Skin of body (tissue), 1 donor: ENCODE measurements at regions not wholly inside any gene's neighbourhood (a gene's known extent, or its start where the extent isn't known, plus 50 kb on each side); places are given as distances from the start of the nearest gene placed in this dataset.
A peak's percentile ranks its signal among the peaks of the same experiment; 100 is the strongest.

Source experiments
- DNase-seq: peaks from one replicate; lab custom pipeline; 2025; lab: John Stamatoyannopoulos, UW

GRCh38 chr7:25877802-25878789 is 273.9 kb upstream of the NFE2L3 start:
- DNase-seq: peak; percentile 24

GRCh38 chr7:25879799-25880198 is 272.2 kb upstream of the NFE2L3 start:
- no peak for DNase-seq

- no peak for DNase-seq
Observed at GRCh38 chr7:25881317-25882037, 270.5 kb upstream of the NFE2L3 start.

GRCh38 chr7:25882151-25882773 is 269.7 kb upstream of the NFE2L3 start:
- DNase-seq: no peak

GRCh38 chr7:25884265-25884828 is 267.7 kb upstream of the NFE2L3 start:
- DNase-seq: no peak

GRCh38 chr7:25885057-25885576 is 266.9 kb upstream of the NFE2L3 start:
- no peak for DNase-seq

- no peak for DNase-seq
Observed at GRCh38 chr7:25886387-25887240, 265.4 kb upstream of the NFE2L3 start.

GRCh38 chr7:25887266-25887665 is 264.7 kb upstream of the NFE2L3 start:
- no peak for DNase-seq

- no peak for DNase-seq
Observed at GRCh38 chr7:25887795-25888559, 264.0 kb upstream of the NFE2L3 start.

- no peak for DNase-seq
Observed at GRCh38 chr7:25889765-25890164, 262.2 kb upstream of the NFE2L3 start.

- no peak for DNase-seq
Observed at GRCh38 chr7:25891591-25891990, 260.4 kb upstream of the NFE2L3 start.

- DNase-seq: no peak
Observed at GRCh38 chr7:25893436-25893835, 258.6 kb upstream of the NFE2L3 start.

- DNase-seq: no peak
Observed at GRCh38 chr7:25894002-25894901, 257.7 kb upstream of the NFE2L3 start.

GRCh38 chr7:25894902-25895791 is 256.9 kb upstream of the NFE2L3 start:
- DNase-seq: peak; percentile 29

- DNase-seq: no peak
Observed at GRCh38 chr7:25895792-25896171, 256.2 kb upstream of the NFE2L3 start.

- DNase-seq: no peak
Observed at GRCh38 chr7:25897261-25897782, 254.7 kb upstream of the NFE2L3 start.

- DNase-seq: no peak
Observed at GRCh38 chr7:25900245-25900644, 251.8 kb upstream of the NFE2L3 start.
